ENCODE measurements at regions not wholly inside any gene's neighbourhood (a gene's known extent, or its start where the extent isn't known, plus 50 kb on each side); places are given as distances from the start of the nearest gene placed in this dataset.
"Not testable (repeated sequence)": the region's sequence is repeated elsewhere in the genome, so short reads cannot be mapped to it uniquely, and the experiment has no call there.

DNA sequence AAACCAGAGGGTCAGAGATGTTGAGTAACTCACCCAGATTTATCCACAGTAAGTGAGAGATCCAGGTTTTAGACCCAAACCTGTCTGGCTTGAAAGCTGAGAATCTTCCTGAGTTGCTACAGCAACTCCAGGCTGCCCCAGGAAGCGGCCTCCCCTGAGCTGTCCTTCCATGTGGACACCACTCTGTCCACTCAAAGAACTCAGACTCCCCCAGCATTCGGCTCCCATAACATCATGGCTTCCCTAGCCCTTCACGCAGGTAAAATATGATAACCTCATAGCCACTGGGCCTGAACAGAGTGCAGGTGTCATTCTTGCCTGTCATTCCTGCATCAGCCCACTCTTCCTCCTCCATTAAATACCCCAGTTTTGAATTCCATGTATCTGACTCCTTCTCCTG lies 657.8 kb downstream of the TBC1D22A start:
- no peak for DNase-seq

DNA sequence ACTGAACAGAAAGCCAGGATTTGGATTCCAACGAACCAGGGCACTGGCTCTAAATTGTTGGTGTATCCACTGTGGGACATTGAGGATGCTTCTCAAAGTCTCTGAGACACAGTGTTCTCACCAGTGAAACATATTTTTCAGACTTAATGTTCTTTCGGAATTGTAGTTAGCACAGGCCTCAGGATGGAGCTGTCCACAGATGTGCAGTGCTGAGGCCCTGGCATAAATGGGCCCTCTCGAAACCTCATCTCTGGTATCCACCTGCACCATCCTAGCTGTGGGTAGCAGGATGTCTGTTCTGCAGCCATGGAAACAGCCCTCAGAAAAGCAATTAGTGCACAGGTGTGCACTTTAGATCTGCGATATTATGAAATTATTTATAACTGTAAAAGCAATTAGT lies 656.8 kb downstream of the TBC1D22A start:
- no peak for DNase-seq

DNA sequence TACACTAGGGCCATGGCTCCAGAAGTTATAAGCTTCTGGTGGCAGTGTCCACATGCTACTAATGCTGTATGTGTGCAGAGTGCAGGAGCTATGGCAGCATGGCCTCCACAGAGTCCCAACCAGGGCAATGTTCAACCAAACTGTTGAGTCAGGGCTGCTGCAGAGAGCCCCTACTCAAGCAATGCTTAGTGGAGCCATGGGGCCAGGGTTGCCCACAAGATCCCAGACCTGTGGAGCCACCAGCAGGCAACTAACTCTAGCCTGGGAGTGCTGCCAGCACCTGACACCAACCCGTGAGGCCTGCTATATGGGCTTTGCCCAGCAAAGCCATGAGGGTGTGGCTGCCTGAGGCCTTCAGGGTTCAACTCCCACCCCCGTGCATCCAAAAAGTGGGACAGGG lies 655.2 kb downstream of the TBC1D22A start:
- DNase-seq: no peak

DNA sequence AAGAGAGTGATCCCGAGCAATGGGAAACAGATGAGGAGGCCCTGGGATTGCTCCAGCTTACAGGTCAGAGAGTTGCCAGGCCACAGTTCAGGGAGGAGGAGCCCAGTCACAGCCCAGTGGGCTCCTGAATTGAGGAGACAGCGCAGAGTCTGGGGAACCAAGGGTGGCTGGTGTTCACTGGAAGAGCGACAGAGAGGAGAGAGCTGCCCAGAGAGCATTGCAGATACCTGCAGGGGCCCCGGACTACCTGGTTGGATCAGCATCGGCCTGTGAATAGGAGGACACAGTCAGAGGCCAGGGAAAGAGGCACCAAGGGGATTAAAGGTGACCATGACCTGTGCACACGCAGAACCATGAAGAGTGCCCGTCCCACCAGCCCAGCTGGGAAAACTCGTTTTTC lies 648.6 kb downstream of the TBC1D22A start:
- DNase-seq: no peak

DNA sequence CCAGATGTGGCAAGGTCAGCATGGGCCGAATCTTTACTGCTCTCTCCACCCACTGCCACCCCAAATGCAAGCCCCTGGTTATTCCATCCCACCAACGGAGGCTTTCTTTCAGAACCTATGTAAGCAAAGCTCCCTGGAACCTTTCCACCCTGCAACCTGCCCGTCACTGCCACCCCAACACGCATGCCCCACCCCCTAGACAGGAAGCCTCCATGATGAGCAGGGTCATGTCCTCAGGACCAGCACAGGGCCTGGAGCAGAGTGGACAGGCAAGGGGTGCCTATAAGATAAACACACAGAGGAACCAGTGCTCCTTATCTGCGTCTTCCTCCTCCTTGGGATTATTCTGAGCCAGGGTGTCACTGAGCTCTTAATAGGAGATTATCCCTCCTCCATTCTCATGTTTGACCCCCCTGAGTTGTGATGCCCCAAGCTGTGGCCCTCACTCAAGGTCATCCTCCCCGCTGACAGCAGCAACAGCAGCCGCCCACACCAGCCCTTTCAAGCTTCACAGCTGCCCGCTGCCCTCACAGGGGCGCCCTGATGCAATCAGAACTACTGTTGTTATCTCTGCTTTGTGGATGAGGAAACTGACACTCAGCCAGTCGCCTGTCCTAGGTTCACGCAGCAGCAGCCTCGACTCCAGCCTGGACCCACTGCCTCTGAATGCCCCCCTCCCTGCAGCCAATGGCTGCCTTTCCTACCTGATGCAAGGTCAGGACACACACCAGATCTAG lies 647.3 kb downstream of the TBC1D22A start:
- no peak for DNase-seq

DNA sequence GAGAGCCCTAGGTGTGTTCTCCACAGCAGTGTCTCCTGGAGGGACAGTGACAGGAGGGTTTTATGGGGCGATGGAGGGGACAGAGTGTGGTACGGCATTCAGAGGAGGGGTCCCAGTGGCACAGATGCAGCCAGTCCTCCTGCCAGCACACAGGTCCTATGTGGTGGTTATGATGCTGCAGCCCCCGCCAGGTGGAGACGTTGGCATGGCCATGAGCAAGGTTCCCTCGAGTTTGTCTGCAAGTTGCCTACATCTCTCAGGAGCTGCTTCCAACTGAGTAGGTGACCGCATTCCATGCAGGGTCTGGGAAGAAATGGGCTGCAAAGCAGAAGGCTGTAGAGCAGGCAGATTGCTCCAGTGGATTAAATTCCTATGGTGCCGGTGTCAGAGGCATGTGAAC lies 646.0 kb downstream of the TBC1D22A start:
- no peak for DNase-seq

DNA sequence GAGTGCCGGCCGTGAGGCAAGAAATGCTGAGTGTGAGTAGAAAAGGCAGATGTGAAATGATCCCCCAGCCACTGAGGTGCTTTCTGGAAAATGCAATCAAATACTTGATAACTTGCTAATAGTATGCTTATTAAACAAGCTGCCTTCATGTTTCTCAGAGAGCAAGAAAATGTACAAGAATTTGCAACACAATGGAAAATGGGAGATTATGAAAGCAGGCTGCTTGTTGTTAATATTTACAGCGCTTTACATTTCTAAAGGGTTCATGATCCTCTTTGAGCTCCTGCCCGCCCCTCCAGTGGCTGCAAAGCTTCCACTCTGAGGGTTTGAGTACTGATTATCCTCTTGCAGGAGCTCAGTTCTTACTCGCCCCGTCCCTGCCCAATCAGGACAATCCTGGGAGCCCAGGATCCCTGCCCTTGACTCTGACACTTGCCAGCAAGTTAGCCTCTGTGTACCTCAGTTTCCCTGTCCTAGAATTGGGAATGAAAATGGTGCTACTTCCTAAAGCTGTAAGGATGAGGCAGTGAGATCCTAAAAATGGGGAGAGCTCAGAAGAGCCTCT lies 645.1 kb downstream of the TBC1D22A start:
- no peak for DNase-seq

DNA sequence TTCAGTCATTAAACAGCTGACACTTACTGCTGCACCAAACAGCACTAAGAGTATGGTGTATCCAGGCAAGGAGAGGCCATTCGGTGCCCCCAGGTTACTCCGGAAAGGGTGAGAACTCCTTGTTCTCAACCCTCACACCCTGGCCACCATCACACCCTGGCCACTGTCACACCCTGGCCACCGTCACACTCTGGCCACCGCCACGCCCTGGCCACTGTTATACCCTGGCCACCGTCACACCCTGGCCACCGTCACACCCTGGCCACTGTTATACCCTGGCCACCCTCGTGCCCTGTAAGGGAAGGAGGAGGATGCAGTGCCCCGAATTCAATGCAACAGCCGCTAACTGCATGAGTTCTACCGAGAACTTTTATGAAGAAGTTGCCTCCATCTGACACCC lies 644.4 kb downstream of the TBC1D22A start:
- DNase-seq: no peak

DNA sequence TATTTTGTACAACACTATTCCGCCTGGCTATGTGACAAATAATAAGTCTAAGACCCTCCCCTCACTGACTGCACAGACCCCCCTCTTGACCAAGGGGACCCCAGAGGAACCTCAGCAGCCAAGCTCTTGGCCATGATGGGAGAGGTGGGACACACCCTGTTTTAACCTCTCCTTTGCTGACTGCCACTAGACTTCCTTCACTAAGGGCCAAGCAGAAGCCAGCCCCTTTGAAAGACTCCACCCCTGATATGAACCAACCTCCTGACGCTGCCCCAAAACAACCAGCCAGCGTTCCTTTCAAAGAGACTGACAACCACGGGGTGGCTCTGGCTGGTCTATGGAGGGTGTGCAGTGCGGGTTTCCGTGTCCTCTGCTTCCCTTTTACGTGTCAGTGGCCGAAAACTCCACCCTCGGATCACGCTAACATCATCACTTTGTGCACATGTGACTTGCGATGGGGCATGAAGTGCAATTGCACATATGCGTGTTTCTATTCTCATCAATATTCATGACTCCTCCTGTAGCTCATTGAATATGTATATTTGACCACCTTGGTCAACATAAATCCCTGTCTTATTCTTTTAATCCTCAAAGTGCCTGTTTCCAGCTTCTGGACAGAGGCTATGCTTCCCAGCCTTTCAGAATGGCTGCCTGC lies 643.9 kb downstream of the TBC1D22A start:
- no peak for DNase-seq

DNA sequence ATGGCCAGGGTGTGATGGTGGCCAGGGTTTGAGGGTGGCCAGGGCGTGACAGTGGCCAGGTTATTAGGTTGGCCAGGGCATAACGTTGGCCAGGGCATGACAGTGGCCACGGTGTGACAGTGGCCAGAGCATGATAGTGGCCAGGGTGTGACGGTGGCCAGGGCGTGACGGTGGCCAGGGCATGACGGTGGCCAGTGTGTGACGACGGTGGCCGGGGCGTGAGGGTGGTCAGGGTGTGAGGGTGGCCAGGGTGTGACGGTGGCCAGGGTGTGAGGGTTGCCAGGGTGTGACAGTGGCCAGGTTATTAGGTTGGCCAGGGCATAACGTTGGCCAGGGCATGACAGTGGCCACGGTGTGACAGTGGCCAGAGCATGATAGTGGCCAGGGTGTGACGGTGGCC lies 642.8 kb downstream of the TBC1D22A start:
- DNase-seq: not testable (repeated sequence)

DNA sequence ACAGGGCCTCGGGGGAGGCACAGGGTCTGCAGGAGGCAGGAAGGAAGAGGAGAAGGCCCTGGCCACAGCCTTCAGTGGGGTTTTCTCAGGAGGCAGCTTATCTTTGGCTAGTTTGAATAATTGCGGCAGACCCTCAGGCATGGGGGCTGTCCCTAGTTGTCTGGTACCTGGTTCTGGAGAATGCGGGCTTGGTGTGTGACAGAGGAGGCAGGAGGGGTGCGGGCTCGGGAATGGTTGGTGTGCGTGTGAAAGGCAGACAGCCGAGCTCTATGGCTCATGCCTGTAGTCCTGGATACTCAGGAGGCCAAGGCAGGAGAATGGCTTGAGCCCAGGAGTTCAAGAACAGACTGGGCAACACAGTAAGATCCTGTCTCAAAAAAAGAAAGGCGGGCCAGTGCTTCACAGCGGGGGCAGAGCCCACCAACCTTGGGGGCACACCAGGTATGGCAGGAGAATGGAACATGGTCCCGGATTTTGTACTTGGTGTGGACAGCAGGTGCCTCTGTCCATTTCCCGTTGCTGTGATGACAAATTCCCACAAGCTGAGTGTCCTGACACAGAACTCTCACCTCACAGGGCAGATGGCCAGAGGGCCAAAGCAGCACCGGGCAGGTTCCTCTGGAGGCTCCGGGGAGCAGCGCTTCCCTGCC lies 640.6 kb downstream of the TBC1D22A start:
- DNase-seq: no peak

DNA sequence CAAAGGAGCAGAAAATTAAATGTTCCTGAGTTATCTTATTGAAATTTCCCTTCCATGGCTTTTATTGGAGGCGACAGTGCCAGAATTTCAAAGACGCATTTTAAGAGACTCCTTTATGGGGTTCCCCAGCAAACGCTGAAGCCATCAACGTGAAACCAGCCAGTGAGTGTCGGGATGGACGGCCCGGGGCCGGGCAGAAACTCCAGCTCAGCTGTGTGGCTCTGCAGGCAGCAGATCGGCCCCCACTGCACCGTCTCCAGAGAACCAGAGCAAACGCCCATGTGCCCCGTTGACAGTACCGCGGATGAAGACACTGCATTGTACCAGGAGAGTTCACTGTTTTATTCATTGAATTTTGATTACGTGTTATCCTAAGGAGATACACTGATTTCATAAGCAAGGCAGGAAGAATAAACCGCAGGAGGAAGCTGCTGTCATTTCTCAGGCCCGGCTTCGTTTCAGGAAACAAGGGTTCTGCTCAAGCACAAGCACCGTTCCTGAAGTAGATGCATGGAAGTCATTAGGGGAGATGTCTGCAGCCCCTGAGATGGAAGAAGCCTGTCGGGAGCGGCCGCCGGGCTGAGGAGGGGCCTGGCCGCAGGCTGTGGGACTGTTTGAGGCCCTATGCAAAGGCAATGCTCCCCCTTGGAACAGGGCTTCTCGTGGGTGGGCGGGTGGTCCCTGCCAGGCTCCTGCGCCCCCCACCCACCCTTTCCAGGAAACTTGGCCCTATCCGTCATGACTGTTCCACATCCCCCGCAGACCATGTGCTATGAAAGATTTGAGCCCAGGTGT lies 639.7 kb downstream of the TBC1D22A start:
- no peak for DNase-seq

DNA sequence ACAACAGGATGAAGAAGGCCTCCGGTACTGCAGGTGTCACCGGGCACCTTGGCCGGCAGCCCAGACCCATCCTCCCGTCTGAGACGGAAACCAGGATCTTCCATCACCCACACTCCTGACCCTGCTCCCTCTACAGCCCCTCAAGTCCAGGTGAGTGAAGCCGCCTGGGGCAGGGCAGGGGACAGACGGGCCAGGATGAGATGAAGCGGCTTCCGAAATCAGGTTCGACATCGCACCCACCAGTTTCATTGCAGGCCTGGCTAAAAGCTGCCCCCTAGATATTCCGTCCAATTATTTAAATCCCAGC lies 639.1 kb downstream of the TBC1D22A start:
- DNase-seq: no peak

DNA sequence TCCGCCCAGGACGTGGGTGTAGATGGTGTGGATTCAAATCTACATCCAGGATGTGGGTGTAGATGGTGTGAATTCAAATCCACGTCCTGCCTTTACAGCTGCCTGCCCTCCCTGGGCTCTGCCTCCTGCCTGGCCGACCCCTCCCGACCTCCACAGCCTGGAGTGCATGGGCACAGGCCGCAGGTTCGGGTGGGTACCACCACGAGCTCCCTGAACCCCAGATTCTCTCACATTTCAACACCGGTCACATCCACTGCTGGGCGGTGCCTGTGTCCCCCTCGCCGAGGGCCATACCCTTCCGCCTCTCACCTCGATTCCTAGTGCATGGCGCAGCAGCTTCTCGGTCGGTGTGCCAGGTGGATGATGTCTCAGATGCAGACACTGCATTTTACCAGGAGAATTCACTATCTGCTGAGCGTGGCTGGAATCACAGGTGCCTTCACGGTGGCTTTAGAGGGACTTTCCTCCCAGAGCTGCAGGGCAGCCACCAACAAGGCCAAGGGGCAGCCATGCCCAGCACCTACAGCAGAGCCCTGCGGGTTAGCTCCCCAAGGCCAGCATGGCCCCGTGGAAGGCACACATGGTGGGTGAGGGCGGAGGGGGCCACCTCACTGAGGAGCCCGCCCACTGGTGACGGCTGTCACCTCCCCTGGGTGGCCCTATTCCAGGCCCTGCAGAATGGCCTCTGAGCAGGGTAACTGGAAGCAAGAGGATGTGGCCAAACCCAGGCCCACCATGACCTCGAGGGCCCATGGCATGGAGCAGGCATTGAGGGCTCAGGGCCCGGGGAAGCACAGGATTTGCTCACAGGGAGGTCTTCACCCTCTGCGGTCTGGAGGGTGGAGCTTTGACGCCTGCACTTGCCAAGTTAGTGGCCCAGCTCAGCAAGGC lies 638.5 kb downstream of the TBC1D22A start:
- DNase-seq: no peak

DNA sequence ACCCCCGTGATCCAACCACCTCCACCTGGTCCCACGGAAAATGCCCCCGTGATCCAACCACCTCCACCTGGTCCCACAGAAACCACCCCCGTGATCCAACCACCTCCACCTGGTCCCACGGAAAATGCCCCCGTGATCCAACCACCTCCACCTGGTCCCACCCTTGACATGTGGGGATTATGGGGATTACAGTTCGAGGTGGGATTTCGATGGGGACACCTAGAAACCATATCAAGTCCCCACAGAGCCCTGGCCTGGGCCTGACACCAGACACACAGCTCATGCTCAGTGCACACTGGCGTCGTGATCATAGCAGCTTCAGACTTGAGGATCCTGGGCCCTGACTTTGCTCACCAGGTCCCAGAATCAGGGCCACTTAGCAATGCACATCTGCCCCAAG lies 637.7 kb downstream of the TBC1D22A start:
- not testable (repeated sequence) for DNase-seq

DNA sequence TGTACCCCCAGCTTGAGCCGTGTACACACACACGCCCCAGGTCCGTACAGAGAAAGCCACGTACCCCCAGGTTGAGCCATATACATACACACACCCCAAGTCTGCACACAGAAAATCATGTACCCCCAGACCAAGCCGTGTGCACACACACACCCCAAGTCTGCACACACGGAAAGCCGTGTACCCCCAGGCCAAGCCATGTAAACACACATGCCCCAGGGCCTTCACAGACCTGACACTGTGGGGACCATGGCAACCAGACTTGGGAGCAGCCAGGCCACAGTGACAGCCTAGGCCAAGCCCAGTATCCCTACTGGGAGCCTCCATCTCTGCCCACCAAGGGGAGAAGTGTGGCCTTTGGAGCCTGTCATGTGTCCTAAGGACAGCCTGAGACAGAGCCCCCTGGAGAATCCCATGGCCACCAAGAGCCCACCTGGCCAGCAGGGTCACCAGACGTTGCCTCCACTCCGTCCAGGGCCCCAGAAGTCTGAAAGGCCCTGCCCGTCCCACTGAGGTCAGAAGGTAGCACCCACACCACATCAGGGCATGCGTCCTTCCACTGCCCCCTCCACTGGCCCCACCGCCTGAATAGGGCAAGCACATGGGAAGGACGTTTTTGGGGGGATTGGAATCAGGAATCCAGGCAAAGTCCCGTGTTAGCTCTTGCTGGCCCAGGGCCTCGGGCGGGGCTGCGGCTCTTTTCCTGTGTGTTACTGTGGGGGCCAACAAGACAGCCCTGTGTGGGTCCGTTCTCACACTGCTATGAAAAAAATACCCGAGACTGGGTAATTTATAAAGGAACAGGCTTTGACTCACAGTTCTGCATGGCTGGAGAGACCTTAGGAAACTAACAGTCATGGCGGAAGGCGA lies 636.7 kb downstream of the TBC1D22A start:
- no peak for DNase-seq

DNA sequence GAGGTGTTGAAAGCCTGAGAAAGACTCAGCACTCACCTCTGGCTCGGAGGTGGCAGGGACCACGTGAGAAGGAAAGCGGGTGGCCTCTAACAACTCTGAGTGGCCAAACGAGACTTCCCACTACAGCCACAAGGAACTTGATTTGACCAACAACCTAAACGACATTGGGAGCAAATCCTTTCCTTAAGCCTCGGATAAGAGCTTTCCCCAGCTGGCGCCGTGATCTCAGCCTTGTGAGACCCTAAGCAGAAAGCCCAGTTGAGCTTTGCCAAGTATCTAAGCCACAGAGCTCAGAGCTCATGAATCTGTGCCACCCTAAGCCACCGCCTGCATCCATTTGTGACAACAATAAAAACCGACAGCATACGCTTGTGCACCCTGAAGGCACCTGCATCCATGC lies 636.0 kb downstream of the TBC1D22A start:
- DNase-seq: no peak

DNA sequence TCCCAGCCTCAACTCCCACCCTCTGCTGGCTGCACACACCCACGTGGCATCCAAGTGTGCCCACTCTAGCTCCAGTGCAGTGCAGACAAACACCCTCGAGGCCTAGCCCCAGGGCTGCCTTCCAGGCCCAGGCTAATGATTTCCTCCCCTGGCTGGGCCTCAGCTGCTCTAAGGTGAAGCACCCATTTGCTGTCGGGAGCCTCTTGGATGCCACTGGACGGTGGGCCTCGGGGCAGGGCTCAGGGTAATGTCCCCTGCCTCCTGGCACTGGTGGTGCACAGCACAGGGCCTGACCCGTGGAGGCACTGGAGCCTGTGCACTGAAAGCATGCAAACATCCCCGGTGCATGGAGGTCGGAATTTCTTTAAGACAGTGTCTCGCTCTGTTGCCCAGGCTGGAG lies 635.2 kb downstream of the TBC1D22A start:
- DNase-seq: no peak

DNA sequence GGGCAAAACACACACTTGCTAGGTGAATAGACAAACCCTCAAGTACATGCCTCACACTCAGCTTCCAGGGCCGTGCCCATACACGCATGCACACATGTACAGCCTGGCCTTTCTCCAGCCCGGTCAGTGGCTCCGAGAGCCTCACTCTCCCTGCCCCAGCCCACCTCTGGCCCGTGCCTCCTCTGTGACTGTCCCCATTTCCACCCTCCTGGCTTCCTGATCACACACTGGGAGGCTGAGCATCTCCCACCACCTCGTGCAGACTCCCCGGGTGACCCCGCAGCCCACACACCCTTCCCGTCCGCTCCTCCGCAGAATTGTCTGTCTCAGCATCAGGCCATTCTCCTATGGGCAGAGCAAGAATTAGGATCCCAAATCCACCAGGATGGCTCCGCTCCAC lies 634.1 kb downstream of the TBC1D22A start:
- DNase-seq: no peak

DNA sequence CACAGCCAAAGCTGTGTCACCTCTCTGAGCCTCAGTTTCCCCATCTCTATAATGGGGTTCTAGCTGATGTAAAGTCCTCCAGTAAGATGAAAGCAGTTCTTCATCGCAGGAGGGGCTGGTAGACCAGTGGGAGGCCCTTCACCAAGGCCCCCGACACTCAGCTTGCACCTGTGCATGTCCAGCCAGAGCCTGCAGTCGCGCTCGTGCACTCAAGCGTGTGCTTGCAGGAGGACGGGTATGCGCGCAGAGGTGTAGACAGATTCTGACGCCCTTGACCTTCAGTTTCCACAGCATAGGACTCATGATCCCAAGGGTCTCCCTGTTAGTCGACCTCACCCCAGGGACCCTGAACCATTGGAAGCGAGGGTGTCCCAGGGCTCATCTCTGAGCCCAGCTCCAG lies 633.7 kb downstream of the TBC1D22A start:
- DNase-seq: no peak

DNA sequence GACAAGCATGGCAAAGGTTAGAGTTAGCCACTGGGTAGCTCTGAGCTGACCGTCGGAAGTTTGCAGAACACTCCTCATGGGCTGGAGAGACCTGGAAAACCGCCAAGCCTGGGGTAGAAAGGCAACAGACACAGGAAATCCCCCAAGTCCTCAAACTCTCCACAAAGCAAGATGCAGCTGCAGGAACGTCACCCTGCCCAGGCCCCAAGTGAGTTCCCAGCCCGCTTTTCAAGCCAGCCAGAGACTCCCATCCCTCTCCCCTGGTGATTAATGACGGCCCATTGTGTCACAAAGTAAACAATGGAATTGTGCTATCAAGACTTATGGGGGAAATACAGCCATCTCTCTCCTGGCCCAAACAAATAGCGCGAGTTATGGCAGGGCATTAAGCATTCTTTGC lies 633.0 kb downstream of the TBC1D22A start:
- no peak for DNase-seq
